ENCODE measurements at regions not wholly inside any gene's neighbourhood (a gene's known extent, or its start where the extent isn't known, plus 50 kb on each side); places are given as distances from the start of the nearest gene placed in this dataset.

DNA sequence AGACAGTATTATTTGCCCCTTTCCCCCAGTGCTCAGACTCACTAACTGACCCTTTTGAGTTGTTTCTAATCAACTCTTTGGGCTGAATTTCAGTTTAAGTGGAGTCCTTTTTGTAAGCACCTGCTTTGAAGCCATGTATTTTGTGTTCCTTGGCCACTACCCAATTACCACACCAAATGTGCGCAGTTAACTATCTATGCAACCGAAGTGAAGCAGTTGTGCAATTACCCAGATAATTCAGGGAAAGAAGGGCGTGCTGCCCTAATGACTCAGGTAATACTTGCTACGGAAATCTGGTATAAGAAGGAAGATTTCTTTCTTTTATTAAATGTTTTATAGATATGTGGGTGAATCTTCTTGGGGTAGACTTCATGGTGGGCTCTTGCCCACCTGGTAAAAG lies 371.9 kb upstream of the TBL1XR1 start:
- TF ChIP-seq CTCF (IDR thresholded peaks at IDR 0.05) (no peak), POLR2A (IDR thresholded peaks at IDR 0.05) (no peak)
